Stimulated activated effector memory CD8-positive, alpha-beta T cell treated with anti-CD3 and anti-CD28 coated beads, Interleukin-12 subunit alpha, Interleukin-12 subunit beta, amount 100 ng/mL, for 72 hours (primary cell): ENCODE measurements at regions not wholly inside any gene's neighbourhood (a gene's known extent, or its start where the extent isn't known, plus 50 kb on each side); places are given as distances from the start of the nearest gene placed in this dataset.

ENCODE experiments used
- ATAC-seq: fragments of 150-1000 bp; cut with Tn5 transposase; 2 replicates; pipeline ENCODE4 v1.10.0; 2021
- DNase-seq, 2 donors: peaks; one replicate each; pipeline ENCODE4 v3.0.0; 2021 to 2022; ENCODE audit warnings: low spot score in 2 of 2
- H3K27ac Mint-ChIP-seq: one replicate; pipeline ENCODE4 v1.8.0; 2022; ENCODE audit warnings: mild to moderate bottlenecking, mixed read lengths
- H3K36me3 Mint-ChIP-seq: one replicate; pipeline ENCODE4 v1.8.0; 2022; ENCODE audit warnings: mild to moderate bottlenecking, mixed read lengths
- H3K4me1 Mint-ChIP-seq: one replicate; pipeline ENCODE4 v1.8.0; 2022; ENCODE audit warnings: mixed read lengths
- H3K4me3 Mint-ChIP-seq: one replicate; pipeline ENCODE4 v1.8.0; 2022; ENCODE audit warnings: mild to moderate bottlenecking, mixed read lengths
- H3K9me3 Mint-ChIP-seq: one replicate; pipeline ENCODE4 v1.8.0; 2022; ENCODE audit warnings: mixed read lengths

GRCh38 chr18:5632041-5632440, 88.2 kb upstream of the EPB41L3 start:
- ATAC-seq (no peak), DNase-seq (no peak)
- no peak overlapping the region for H3K4me3 Mint-ChIP-seq
- peaks cover 4% of the 10 kb centered on the region for H3K9me3 Mint-ChIP-seq
- H3K4me1 Mint-ChIP-seq = no peaks in the 10 kb centered on the region
- no peak overlapping the region for H3K27ac Mint-ChIP-seq
- H3K36me3 Mint-ChIP-seq = no peaks in the 10 kb centered on the region

DNA sequence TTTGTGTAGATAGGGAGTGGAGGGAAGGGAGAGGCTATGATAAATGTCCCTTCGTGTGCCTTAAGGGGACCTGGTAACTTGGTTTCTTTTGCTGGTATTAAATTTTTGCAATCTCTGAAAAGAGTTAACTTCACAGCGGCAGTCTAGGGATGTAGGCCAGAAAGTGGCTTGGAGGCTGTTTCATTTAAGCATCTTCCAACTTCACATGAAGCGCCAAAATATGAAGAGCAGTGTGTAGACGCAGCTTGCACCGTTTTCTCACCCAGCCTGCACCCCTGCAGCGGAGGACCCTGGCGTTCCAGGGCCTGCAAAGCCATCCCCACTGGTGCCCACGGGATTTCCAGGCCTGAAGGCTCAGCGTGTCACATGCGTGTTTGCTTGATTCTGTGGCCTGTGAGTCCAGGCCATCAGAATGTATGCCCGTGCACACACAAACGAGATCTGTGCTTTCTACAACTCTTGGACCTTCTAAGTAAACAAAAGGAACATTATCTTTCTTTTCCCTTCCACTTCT, 87.2 kb upstream of the EPB41L3 start:
- DNase-seq (no peak), ATAC-seq (no peak)
- no peak overlapping the region for H3K27ac Mint-ChIP-seq

GRCh38 chr18:5630057-5630899, 86.5 kb upstream of the EPB41L3 start:
- peak in 1 of 2 donors; percentile 47 for DNase-seq
- H3K4me1 Mint-ChIP-seq = no peaks in the 10 kb centered on the region
- H3K36me3 Mint-ChIP-seq = no peaks in the 10 kb centered on the region
- ATAC-seq = peak; percentile 61
- no peak overlapping the region for H3K27ac Mint-ChIP-seq
- no peak overlapping the region for H3K4me3 Mint-ChIP-seq
- H3K9me3 Mint-ChIP-seq = no peaks in the 10 kb centered on the region

More for the DNA sequence above, 87.2 kb upstream of the EPB41L3 start:
- Mint-ChIP-seq H3K4me3 (no peak overlapping the region), H3K9me3 (peaks cover under 1% of the 10 kb centered on the region), H3K36me3 (no peaks in the 10 kb centered on the region), H3K4me1 (no peaks in the 10 kb centered on the region)

DNA sequence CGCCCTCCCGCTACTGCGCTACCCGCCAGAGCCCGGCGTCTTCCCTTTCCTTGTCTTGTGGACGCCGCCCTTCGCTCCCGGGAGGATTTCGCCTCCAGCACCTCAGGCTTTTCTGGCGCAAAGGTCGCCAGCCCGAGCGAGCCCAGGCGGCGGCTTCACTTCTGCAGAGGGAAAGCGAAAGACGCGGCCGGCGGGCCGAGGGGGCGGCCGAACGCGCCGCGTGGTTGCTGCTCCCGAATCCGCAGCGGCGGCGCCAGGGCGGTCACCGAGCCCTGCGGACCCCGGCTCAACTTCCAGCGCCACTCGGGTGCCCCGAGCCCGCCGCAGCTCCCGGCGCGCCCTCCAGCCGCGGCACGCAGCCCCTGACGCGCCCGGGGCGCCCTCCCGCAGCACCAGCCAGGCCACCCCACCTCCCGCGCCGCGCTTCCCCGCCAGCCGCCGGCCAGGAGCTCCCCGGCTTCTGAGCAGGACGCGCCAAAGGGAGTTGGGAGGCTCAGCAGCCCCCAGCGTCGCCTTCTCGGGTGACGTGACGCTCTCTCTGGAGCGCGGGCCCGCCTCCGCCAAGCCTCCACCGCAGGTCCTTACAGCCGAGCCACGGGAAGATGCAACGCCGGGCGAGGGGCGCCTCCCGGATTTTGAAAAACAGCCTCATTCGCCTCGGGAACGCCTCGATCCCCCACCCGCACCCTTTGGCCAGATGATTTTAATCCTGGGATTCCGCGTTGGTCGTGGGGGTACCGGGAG, 84.9 kb upstream of the EPB41L3 start:
- peak in 1 of 2 donors; percentile 46 for DNase-seq
- ATAC-seq = no peak
- H3K4me1 Mint-ChIP-seq = no peaks in the 10 kb centered on the region
- no peak overlapping the region for H3K4me3 Mint-ChIP-seq
- no peak overlapping the region for H3K27ac Mint-ChIP-seq
- H3K9me3 Mint-ChIP-seq = no peaks in the 10 kb centered on the region
- H3K36me3 Mint-ChIP-seq = no peaks in the 10 kb centered on the region

DNA sequence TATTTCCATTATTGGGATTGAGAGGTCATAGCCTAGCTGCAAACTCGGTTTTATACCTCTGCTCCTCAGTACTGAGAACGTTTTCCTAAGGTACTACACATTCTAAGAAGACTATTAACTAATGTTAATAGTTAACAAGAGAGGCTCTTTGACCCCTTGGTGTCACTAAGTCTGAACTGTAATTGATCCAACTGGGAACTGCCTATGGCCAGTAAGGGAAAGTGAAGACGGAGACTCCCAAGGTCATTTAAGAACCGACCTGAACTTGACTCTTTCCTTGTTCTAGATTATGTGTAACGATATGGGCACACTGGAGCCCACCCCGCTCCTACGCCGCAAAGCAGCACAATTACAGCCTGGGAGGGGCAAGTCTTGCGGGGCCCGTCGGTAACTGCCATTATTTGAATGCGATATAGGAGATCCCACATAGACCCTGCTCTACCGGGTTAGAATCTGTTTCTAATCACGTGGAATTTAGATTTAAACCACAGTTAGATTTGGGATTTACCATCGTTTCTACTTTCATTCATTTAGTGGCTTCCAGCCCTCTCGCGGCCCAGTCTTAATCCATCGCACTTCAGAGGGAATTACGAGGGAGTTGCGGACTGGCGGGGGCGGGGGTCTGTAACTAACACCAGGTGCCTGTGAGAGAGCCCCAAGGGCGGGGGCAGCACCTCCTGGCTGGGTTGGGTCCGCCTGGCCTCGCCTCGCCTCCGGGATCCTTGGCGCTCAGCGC, 84.1 kb upstream of the EPB41L3 start:
- no peak for DNase-seq
- H3K36me3 Mint-ChIP-seq = no peaks in the 10 kb centered on the region
- no peaks in the 10 kb centered on the region for H3K9me3 Mint-ChIP-seq
- no peak overlapping the region for H3K27ac Mint-ChIP-seq
- H3K4me3 Mint-ChIP-seq = no peak overlapping the region
- no peak for ATAC-seq
- H3K4me1 Mint-ChIP-seq = no peaks in the 10 kb centered on the region

- Mint-ChIP-seq H3K4me1 (no peaks in the 10 kb centered on the region), H3K9me3 (no peaks in the 10 kb centered on the region), H3K36me3 (no peaks in the 10 kb centered on the region), H3K27ac (no peak overlapping the region), H3K4me3 (no peak overlapping the region)
- DNase-seq (no peak), ATAC-seq (no peak)
Observed at GRCh38 chr18:5626130-5626880, 82.5 kb upstream of the EPB41L3 start.

DNA sequence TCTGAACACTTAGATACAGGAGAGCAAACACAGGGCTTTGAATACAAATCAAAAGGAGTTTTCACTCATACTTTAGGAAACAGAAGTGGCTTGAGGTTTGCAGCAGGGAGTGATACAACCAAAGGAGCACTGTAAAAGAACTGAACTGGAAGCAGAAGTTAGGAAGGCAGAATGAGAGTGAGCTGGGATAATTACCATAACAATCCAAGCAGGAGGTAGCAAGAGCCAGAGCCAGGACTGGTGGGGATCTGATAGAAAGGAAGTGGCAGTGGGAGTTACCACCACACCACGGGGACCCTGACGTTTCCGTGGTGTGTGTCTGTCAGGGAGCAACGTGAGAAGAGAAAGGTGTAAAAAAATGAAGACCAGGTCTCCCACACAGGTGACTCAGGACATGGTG, 81.3 kb upstream of the EPB41L3 start:
- no peak for ATAC-seq

DNA sequence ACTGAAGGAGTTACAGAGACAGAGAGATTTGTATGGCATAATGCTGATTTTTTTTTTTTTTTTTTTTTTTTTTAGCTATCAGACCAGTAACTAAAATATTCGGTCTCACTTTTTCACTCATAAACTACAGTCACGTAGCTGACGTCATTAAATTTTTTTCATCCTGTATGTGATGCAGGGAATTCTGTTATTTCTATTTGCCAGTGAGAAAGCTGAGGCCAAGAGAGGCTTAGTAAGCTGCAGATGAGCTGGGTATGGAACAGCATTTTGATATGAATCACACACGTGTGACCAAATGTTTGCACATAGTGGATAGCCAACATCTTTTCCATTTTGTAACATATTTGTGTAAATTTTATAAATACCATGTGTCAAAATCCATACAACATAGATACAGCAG, 79.1 kb upstream of the EPB41L3 start:
- no peaks in the 10 kb centered on the region for H3K9me3 Mint-ChIP-seq
- no peak for ATAC-seq
- no peaks in the 10 kb centered on the region for H3K36me3 Mint-ChIP-seq
- DNase-seq = no peak
- H3K4me1 Mint-ChIP-seq = no peaks in the 10 kb centered on the region
- H3K27ac Mint-ChIP-seq = no peak overlapping the region
- no peak overlapping the region for H3K4me3 Mint-ChIP-seq

More for the DNA sequence above, 81.3 kb upstream of the EPB41L3 start:
- Mint-ChIP-seq H3K27ac (no peak overlapping the region), H3K9me3 (no peaks in the 10 kb centered on the region), H3K4me1 (no peaks in the 10 kb centered on the region), H3K4me3 (no peak overlapping the region), H3K36me3 (no peaks in the 10 kb centered on the region)
- DNase-seq = no peak

- no peaks in the 10 kb centered on the region for H3K4me1 Mint-ChIP-seq
- ATAC-seq (no peak), DNase-seq (no peak)
- H3K36me3 Mint-ChIP-seq = peaks cover 6% of the 10 kb centered on the region
- no peaks in the 10 kb centered on the region for H3K9me3 Mint-ChIP-seq
- H3K27ac Mint-ChIP-seq = no peak overlapping the region
- no peak overlapping the region for H3K4me3 Mint-ChIP-seq
Observed at GRCh38 chr18:5620289-5620688, 76.5 kb upstream of the EPB41L3 start.

DNA sequence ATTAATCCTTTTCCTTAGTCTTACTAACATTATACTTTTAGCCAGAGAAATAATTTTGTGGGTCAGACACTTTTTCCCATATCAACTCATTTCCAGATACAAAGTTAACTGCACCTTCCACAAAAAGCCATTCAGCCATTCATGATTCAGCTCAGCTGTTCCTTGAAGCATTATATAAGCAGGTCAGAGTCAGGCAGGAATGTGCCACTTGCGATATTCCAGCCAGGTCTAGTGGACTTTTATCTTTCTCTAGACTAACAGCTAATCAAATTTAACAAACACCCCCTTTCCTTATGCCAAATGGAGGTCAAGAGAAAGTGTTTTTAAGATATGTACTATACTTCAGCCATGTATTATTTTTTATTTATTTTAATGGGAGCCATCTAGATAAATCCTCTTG, 75.6 kb upstream of the EPB41L3 start:
- Mint-ChIP-seq H3K9me3 (no peaks in the 10 kb centered on the region), H3K27ac (no peak overlapping the region), H3K4me3 (no peak overlapping the region), H3K4me1 (no peaks in the 10 kb centered on the region), H3K36me3 (peaks cover 6% of the 10 kb centered on the region)
- DNase-seq (no peak), ATAC-seq (no peak)

DNA sequence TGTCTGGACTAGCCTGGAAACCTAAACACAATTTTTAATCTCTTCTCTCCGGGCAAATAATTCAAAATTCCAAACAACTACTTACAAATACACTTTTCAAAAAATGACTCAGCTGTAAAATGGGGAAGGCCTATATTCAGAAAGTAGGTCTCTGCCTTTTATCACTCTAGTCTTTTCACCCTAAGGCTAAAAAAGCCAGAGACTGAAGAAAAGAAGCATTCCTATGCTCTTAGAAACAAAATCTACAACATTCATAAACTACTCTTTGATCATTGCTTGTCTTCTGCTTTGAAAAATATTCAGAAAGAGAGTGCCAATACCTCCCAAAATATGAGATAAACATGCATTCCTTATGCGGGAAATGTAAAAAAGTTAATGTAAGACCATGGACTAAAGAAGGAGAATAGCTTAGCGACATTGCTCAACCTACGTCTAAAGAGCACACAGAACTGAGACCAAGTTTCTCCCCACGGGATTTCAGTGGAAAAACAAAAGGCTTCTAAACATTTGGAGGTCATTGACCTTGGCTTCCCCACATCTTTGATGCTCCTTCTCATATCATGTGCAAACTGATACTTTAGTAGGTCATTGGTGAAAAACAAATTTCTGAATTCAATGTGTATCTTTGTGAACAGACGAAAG, 74.4 kb upstream of the EPB41L3 start:
- Mint-ChIP-seq H3K4me3 (no peak overlapping the region), H3K4me1 (no peaks in the 10 kb centered on the region)
- no peak for ATAC-seq

DNA sequence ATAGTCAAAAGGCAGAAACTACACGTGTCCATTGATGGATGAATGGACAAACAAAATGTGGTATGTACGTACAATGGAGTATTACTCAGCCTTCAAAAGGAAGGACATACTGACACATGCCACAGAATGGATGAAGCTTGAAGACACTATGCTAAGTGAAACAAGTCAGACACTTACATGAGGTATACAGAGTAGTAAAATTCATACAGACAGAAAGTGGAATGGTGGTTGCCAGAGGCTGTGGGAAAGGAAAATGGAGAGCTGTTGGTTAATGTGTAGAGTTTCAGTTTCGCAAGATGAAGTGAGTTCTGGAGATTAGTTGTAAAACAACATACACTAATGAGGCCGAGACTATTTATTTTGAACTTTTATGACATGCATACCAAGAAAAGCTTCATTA, 67.4 kb upstream of the EPB41L3 start:
- Mint-ChIP-seq H3K4me3 (no peak overlapping the region), H3K4me1 (no peaks in the 10 kb centered on the region), H3K36me3 (peaks cover 4% of the 10 kb centered on the region), H3K9me3 (peaks cover 4% of the 10 kb centered on the region), H3K27ac (no peak overlapping the region)
- ATAC-seq (no peak), DNase-seq (no peak)

More for the DNA sequence above, 74.4 kb upstream of the EPB41L3 start:
- peaks cover 6% of the 10 kb centered on the region for H3K36me3 Mint-ChIP-seq
- no peak overlapping the region for H3K27ac Mint-ChIP-seq
- no peaks in the 10 kb centered on the region for H3K9me3 Mint-ChIP-seq
- DNase-seq = no peak

DNA sequence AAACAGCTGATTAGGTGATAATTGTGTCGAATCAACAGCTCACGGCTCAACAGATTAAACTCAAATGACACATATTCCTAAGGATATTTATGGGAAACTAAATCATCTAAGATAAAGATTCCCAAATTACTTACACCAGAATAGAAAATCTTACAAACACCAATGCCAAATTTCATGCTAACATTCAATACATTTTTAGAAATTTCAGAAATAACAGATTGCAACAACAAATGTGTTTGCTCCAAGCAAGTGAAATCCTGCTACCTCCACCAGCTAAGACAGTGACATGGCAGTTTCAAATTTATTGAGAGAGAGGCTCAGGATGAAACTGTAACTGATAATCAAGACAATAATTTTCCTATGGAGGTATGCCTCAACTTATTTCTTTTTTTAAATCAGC, 65.0 kb upstream of the EPB41L3 start:
- no peak overlapping the region for H3K27ac Mint-ChIP-seq
- no peak overlapping the region for H3K4me3 Mint-ChIP-seq
- ATAC-seq = no peak
- no peaks in the 10 kb centered on the region for H3K4me1 Mint-ChIP-seq
- H3K9me3 Mint-ChIP-seq = peaks cover 4% of the 10 kb centered on the region
- DNase-seq = no peak
- no peaks in the 10 kb centered on the region for H3K36me3 Mint-ChIP-seq

DNA sequence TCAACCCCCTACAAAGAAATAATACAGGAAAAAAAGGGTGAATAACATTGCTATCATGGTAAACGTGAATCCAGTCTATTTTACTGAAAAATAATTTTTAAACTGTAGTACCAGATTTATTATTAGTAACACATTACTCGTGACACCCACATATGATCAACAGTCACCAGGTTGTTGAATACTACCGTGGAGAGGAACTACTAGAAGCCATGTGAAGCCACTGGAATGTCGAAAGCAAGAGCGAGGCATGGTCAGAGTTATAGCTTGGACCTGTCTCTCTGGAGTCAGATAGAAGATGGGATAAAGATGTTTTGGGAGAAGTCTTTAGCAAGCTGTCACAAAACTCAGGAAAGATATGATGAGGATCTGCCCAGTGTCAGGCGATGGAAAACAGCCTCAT, 63.2 kb upstream of the EPB41L3 start:
- peaks cover 4% of the 10 kb centered on the region for H3K9me3 Mint-ChIP-seq
- no peak for ATAC-seq
- no peak overlapping the region for H3K4me3 Mint-ChIP-seq
- no peaks in the 10 kb centered on the region for H3K4me1 Mint-ChIP-seq
- H3K36me3 Mint-ChIP-seq = no peaks in the 10 kb centered on the region
- no peak overlapping the region for H3K27ac Mint-ChIP-seq
- DNase-seq = no peak
